ENCODE measurements at regions not wholly inside any gene's neighbourhood (a gene's known extent, or its start where the extent isn't known, plus 50 kb on each side); places are given as distances from the start of the nearest gene placed in this dataset.

GRCh38 chr3:177282119-177282655, 84.9 kb upstream of the TBL1XR1 start:
- no peak overlapping the region for H3K4me3 ChIP-seq (replicated peaks in 1 of 3; ENCODE audit: insufficient read depth in 1 of 3, low read depth in 2 of 3, low read length in 3 of 3)
- no peak for TF ChIP-seq THAP7 (CRISPR knock-in tag; IDR thresholded peaks at IDR 0.05)
- TF ChIP-seq ZNF567 (CRISPR knock-in tag; IDR thresholded peaks at IDR 0.05; ENCODE audit: borderline replicate concordance), result no peak
- no peak for TF ChIP-seq ZNF34 (CRISPR knock-in tag; IDR thresholded peaks at IDR 0.05; ENCODE audit: borderline replicate concordance)
- no peak for TF ChIP-seq ZNF562 (CRISPR knock-in tag; IDR thresholded peaks at IDR 0.05; ENCODE audit: borderline replicate concordance)
- no peak for TF ChIP-seq ATF1 (CRISPR knock-in tag; IDR thresholded peaks at IDR 0.05)
- no peak for TF ChIP-seq ZBTB2 (CRISPR knock-in tag; IDR thresholded peaks at IDR 0.05; ENCODE audit: low read depth)
- TF ChIP-seq NFIC (IDR thresholded peaks at IDR 0.05; ENCODE audit: low read length), result 0 out of 2 replicates have a peak, but pooled peaks have one; percentile 22
- TF ChIP-seq NRL (CRISPR knock-in tag; IDR thresholded peaks at IDR 0.05; ENCODE audit: borderline replicate concordance), result no peak
- ChIA-PET CTCF (ENCODE audit: low intra/inter-chr PET ratio, low total read pairs) (no interaction called here), POLR2A (no interaction called here)
- BruUV-seq (replicated peaks), result no TSS peak
- no peaks in the 10 kb centered on the region for H3K36me3 ChIP-seq (replicated peaks in 1 of 2; ENCODE audit: control insufficient read depth in 1 of 2, insufficient read depth in 2 of 2, low read length in 2 of 2)
- H3K27ac ChIP-seq (ENCODE audit: extremely low read length, insufficient read depth, low read length), result no peak overlapping the region
- peaks cover 77% of the 10 kb centered on the region for H3K4me1 ChIP-seq (ENCODE audit: insufficient read depth, low read length)
- no peaks in the 10 kb centered on the region for H3K9me3 ChIP-seq (ENCODE audit: low read length)
- FAIRE-seq, result no peak
- no peaks in the 10 kb centered on the region for H3K27me3 ChIP-seq (ENCODE audit: control insufficient read depth in 1 of 2, insufficient read depth in 2 of 2, low read length in 2 of 2)
- H3K79me2 ChIP-seq (ENCODE audit: insufficient read depth, low read length), result no peaks in the 10 kb centered on the region
- H3K4me2 ChIP-seq (ENCODE audit: low read depth, low read length), result no peak overlapping the region
- no peaks in the 10 kb centered on the region for H4K20me1 ChIP-seq (ENCODE audit: insufficient read depth, low read length)
- ATAC-seq, result no peak
- no peak overlapping the region for H3K9ac ChIP-seq (ENCODE audit: insufficient read depth, low read depth, low read length)
- intact Hi-C loops (cut with micrococcal nuclease; ENCODE audit: unreplicated experiment), result no loop called here
- no peak for DNase-seq (ENCODE audit: low spot score)
- 88% methylated on average over 1 of the region's 1 CpG for WGBS (ENCODE audit: low lambda C conversion rate)
- no peak overlapping the region for H2AFZ ChIP-seq (ENCODE audit: low read length)
- in situ Hi-C loops (cut with HindIII; ENCODE audit: extremely low pct_ligation_motif_present, low pct_unique_long_range_greater_than_20kb), result no loop called here
